PC-3 (cell line): ENCODE measurements at regions not wholly inside any gene's neighbourhood (a gene's known extent, or its start where the extent isn't known, plus 50 kb on each side); places are given as distances from the start of the nearest gene placed in this dataset.

Experiments used
- CTCF ChIP-seq: fragments of 300-600 bp; sonication (generic); conservative IDR thresholded peaks from 2 replicates; pipeline ENCODE4 v1.5.1; 2017; ENCODE audit warnings: antibody characterized with exemption, low read depth, mild to moderate bottlenecking, low read length
- EZH2phosphoT487 ChIP-seq: fragments of 300-600 bp; sonication (generic); IDR thresholded peaks from 2 replicates; pipeline ENCODE4 v1.6.1; 2018; ENCODE audit warnings: mild to moderate bottlenecking, antibody characterized with exemption, low read length, borderline replicate concordance

DNA sequence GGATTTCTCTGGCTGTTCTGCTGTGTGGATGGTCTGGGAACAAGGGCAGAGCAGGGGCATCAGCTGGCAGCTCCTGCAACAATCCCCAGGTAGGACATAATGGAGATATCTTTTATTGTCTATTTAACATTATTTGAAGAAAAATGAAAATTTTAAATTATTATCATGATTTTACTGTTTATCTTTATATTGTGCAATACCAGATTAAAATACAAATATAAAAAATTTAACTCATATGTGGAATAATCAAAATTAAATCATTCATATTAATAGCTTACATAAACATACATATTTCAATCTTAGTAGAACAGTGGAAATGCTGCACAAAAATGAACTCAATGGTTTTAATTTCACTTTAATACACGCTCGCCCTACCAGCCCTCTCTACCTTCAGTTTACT lies 70.6 kb upstream of the FAM110C start:
- TF ChIP-seq CTCF, result no peak
- no peak for TF ChIP-seq EZH2phosphoT487
